ENCODE measurements at regions not wholly inside any gene's neighbourhood (a gene's known extent, or its start where the extent isn't known, plus 50 kb on each side); places are given as distances from the start of the nearest gene placed in this dataset.
"Not testable (repeated sequence)": the region's sequence is repeated elsewhere in the genome, so short reads cannot be mapped to it uniquely, and the experiment has no call there.

GRCh38 chr2:104945121-104945520 is 91.2 kb downstream of the POU3F3 start (continued):
- TF ChIP-seq, protein P1, sequence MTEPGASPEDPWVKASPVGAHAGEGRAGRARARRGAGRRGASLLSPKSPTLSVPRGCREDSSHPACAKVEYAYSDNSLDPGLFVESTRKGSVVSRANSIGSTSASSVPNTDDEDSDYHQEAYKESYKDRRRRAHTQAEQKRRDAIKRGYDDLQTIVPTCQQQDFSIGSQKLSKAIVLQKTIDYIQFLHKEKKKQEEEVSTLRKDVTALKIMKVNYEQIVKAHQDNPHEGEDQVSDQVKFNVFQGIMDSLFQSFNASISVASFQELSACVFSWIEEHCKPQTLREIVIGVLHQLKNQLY (CRISPR knock-in tag; IDR thresholded peaks at IDR 0.05) = no peak
- TF ChIP-seq, protein P2, sequence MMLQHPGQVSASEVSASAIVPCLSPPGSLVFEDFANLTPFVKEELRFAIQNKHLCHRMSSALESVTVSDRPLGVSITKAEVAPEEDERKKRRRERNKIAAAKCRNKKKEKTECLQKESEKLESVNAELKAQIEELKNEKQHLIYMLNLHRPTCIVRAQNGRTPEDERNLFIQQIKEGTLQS (CRISPR knock-in tag; conservative IDR thresholded peaks at IDR 0.05) = no peak
- TF ChIP-seq ZNF396 (CRISPR knock-in tag; IDR thresholded peaks at IDR 0.05; ENCODE audit: borderline replicate concordance) (no peak), NFE2L1 (CRISPR knock-in tag; IDR thresholded peaks at IDR 0.05) (no peak), ZNF232 (CRISPR knock-in tag; IDR thresholded peaks at IDR 0.05) (no peak), TEAD4 (CRISPR knock-in tag; IDR thresholded peaks at IDR 0.05) (no peak), TEAD1 (CRISPR knock-in tag; IDR thresholded peaks at IDR 0.05) (no peak)

DNA sequence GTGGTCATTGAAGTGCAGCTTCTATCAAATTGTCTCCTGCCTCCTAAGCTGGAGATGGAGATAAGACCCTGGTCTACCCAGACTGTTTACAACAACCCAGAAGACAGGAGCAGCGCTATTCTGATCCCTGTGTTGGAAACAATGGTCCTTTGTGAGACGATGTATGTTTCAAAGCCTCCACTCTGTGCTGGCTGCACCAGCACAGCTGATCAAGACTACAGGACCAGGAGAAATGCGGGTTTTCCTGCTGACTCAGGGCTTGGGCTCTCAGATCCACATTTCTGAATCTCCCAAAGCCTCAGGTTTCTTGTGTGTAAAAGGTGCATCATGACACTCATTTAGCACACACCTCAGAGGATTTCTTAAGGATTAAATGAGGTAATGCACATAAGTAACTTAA is 92.0 kb downstream of the POU3F3 start:
- Mint-ChIP-seq H3K27ac (no peak overlapping the region), H3K4me3 (no peak overlapping the region), H3K27me3 (ENCODE audit: low read depth) (no peaks in the 10 kb centered on the region), H3K36me3 (no peaks in the 10 kb centered on the region), H3K9me3 (no peaks in the 10 kb centered on the region), H3K4me1 (peaks cover 3% of the 10 kb centered on the region; the same call in 1 of the 2 replicates)
- POLR2A ChIA-PET = no interaction called here
- DNase-seq (ENCODE audit: low spot score) (no peak), ATAC-seq (no peak)
- TF ChIP-seq NFYB (CRISPR knock-in tag; conservative IDR thresholded peaks at IDR 0.05; ENCODE audit: low read depth) (no peak), CREB1 (CRISPR knock-in tag; IDR thresholded peaks at IDR 0.05) (no peak), FOXK1 (CRISPR knock-in tag; IDR thresholded peaks at IDR 0.05) (no peak), SMAD4 (CRISPR knock-in tag; IDR thresholded peaks at IDR 0.05) (no peak), ZNF138 (CRISPR knock-in tag; conservative IDR thresholded peaks at IDR 0.05) (no peak), NR1H2 (CRISPR knock-in tag; IDR thresholded peaks at IDR 0.05) (no peak), ZMAT4 (CRISPR knock-in tag; IDR thresholded peaks at IDR 0.05) (no peak), ZNF671 (CRISPR knock-in tag; IDR thresholded peaks at IDR 0.05) (no peak), NR2C2 (CRISPR knock-in tag; IDR thresholded peaks at IDR 0.05) (no peak), ESRRA (CRISPR knock-in tag; IDR thresholded peaks at IDR 0.05; ENCODE audit: borderline replicate concordance) (no peak), ZNF219 (CRISPR knock-in tag; IDR thresholded peaks at IDR 0.05; ENCODE audit: borderline replicate concordance) (no peak)
- TF ChIP-seq, protein P3, sequence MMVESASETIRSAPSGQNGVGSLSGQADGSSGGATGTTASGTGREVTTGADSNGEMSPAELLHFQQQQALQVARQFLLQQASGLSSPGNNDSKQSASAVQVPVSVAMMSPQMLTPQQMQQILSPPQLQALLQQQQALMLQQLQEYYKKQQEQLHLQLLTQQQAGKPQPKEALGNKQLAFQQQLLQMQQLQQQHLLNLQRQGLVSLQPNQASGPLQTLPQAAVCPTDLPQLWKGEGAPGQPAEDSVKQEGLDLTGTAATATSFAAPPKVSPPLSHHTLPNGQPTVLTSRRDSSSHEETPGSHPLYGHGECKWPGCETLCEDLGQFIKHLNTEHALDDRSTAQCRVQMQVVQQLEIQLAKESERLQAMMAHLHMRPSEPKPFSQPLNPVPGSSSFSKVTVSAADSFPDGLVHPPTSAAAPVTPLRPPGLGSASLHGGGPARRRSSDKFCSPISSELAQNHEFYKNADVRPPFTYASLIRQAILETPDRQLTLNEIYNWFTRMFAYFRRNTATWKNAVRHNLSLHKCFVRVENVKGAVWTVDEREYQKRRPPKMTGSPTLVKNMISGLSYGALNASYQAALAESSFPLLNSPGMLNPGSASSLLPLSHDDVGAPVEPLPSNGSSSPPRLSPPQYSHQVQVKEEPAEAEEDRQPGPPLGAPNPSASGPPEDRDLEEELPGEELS (CRISPR knock-in tag; IDR thresholded peaks at IDR 0.05) = no peak
- CTCF ChIA-PET = interaction anchor here (2.6 kb wide), 1 partner anchor 95 kb away, joined by 9 read pairs; no protein-coding TSS in a partner anchor

DNA sequence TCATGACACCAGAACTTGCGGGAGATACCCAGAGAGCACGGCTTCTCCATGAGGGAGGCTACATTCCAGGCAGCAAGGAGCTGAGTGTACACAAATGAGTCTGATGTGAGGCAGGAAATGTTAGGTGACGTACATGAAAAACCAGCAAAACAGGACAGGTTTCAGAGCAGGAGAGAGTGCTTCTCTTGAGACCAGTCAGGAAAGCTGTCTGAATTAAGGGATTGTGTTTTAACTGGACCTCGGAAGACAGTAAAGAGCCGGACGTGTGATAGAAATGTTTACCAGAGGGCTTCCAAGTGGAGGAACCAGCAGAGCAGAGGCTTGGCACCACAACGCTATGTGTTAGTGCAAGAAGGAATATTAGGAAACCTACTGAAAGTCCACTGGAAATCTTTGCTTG is 90.4 kb upstream of the MRPS9 start:
- CTCF ChIA-PET; H3K4me1 Mint-ChIP-seq; POLR2A ChIA-PET; H3K27me3 Mint-ChIP-seq (ENCODE audit: low read depth); H3K27ac Mint-ChIP-seq; ATAC-seq; H3K9me3 Mint-ChIP-seq; DNase-seq (ENCODE audit: low spot score); H3K36me3 Mint-ChIP-seq; H3K4me3 Mint-ChIP-seq: not testable (repeated sequence)

- ATAC-seq (no peak), DNase-seq (ENCODE audit: low spot score) (no peak)
- Mint-ChIP-seq H3K27ac (no peak overlapping the region), H3K27me3 (ENCODE audit: low read depth) (peaks cover 12% of the 10 kb centered on the region), H3K9me3 (peaks cover 8% of the 10 kb centered on the region; the same call in 1 of the 2 replicates), H3K4me1 (peaks cover 3% of the 10 kb centered on the region; the same call in 1 of the 2 replicates), H3K36me3 (no peaks in the 10 kb centered on the region), H3K4me3 (no peak overlapping the region)
- ChIA-PET CTCF (no interaction called here), POLR2A (no interaction called here)
- TF ChIP-seq KAT7 (CRISPR knock-in tag; IDR thresholded peaks at IDR 0.05; ENCODE audit: borderline replicate concordance) = no peak
- TF ChIP-seq, protein P4, sequence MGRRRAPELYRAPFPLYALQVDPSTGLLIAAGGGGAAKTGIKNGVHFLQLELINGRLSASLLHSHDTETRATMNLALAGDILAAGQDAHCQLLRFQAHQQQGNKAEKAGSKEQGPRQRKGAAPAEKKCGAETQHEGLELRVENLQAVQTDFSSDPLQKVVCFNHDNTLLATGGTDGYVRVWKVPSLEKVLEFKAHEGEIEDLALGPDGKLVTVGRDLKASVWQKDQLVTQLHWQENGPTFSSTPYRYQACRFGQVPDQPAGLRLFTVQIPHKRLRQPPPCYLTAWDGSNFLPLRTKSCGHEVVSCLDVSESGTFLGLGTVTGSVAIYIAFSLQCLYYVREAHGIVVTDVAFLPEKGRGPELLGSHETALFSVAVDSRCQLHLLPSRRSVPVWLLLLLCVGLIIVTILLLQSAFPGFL (CRISPR knock-in tag; IDR thresholded peaks at IDR 0.05; ENCODE audit: borderline replicate concordance) = no peak
- TF ChIP-seq ATF1 (CRISPR knock-in tag; IDR thresholded peaks at IDR 0.05) = no peak
- no peak for TF ChIP-seq SP1 (CRISPR knock-in tag; conservative IDR thresholded peaks at IDR 0.05)
- no peak for TF ChIP-seq FOXJ3 (CRISPR knock-in tag; IDR thresholded peaks at IDR 0.05; ENCODE audit: borderline replicate concordance)
- TF ChIP-seq NR2C2 (CRISPR knock-in tag; IDR thresholded peaks at IDR 0.05) = no peak
- TF ChIP-seq, protein P2 (CRISPR knock-in tag; conservative IDR thresholded peaks at IDR 0.05) = no peak
- no peak for TF ChIP-seq ATF6 (CRISPR knock-in tag; IDR thresholded peaks at IDR 0.05)
- TF ChIP-seq ZNF138 (CRISPR knock-in tag; conservative IDR thresholded peaks at IDR 0.05) = no peak
- TF ChIP-seq CREB1 (CRISPR knock-in tag; IDR thresholded peaks at IDR 0.05) = no peak
- no peak for TF ChIP-seq CREM (CRISPR knock-in tag; IDR thresholded peaks at IDR 0.05)
- TF ChIP-seq OVOL2 (CRISPR knock-in tag; IDR thresholded peaks at IDR 0.05; ENCODE audit: borderline replicate concordance) = no peak
These were observed 84.9 kb upstream of the MRPS9 start for GRCh38 chr2:104952976-104953375.

All from WTC11 (cell line).